BLaER1 (cell line): ENCODE measurements at regions not wholly inside any gene's neighbourhood (a gene's known extent, or its start where the extent isn't known, plus 50 kb on each side); places are given as distances from the start of the nearest gene placed in this dataset.
"Not testable (repeated sequence)": the region's sequence is repeated elsewhere in the genome, so short reads cannot be mapped to it uniquely, and the experiment has no call there.

Source experiments
- H3K27ac ChIP-seq: shearing (Covaris generic); formaldehyde crosslinking; 2 replicates; pipeline ENCODE4 v1.8.1; 2022
- H3K27me3 ChIP-seq: shearing (Covaris generic); formaldehyde crosslinking; 2 replicates; pipeline ENCODE4 v1.8.1; 2022
- H3K36me3 ChIP-seq: shearing (Covaris generic); formaldehyde crosslinking; 2 replicates; pipeline ENCODE4 v1.8.1; 2022
- H3K4me1 ChIP-seq: shearing (Covaris generic); formaldehyde crosslinking; 2 replicates; pipeline ENCODE4 v1.8.1; 2022
- H3K4me2 ChIP-seq: shearing (Covaris generic); formaldehyde crosslinking; 2 replicates; pipeline ENCODE4 v1.8.1; 2022
- H3K4me3 ChIP-seq: shearing (Covaris generic); formaldehyde crosslinking; 2 replicates; pipeline ENCODE4 v1.8.1; 2022
- H3K9ac ChIP-seq: shearing (Covaris generic); formaldehyde crosslinking; 2 replicates; pipeline ENCODE4 v1.8.1; 2022
- H3K9me3 ChIP-seq: shearing (Covaris generic); formaldehyde crosslinking; 2 replicates; pipeline ENCODE4 v1.8.1; 2022
- H4K20me1 ChIP-seq: shearing (Covaris generic); formaldehyde crosslinking; 2 replicates; pipeline ENCODE4 v1.8.1; 2022
- Cebpa-rat ChIP-seq: shearing (Covaris generic); IDR thresholded peaks from 2 replicates; pipeline ENCODE4 v1.8.1; 2022

GRCh38 chr7:125247514-125248098, 318.0 kb upstream of the POT1 start:
- no peak overlapping the region for H3K4me2 ChIP-seq
- H3K9ac ChIP-seq, result no peak overlapping the region
- H3K27ac ChIP-seq, result no peak overlapping the region
- TF ChIP-seq Cebpa-rat, result no peak
- H3K27me3 ChIP-seq, result no peaks in the 10 kb centered on the region
- H3K9me3 ChIP-seq, result no peaks in the 10 kb centered on the region
- no peaks in the 10 kb centered on the region for H3K36me3 ChIP-seq
- no peaks in the 10 kb centered on the region for H3K4me1 ChIP-seq
- H4K20me1 ChIP-seq, result no peaks in the 10 kb centered on the region
- no peak overlapping the region for H3K4me3 ChIP-seq

DNA sequence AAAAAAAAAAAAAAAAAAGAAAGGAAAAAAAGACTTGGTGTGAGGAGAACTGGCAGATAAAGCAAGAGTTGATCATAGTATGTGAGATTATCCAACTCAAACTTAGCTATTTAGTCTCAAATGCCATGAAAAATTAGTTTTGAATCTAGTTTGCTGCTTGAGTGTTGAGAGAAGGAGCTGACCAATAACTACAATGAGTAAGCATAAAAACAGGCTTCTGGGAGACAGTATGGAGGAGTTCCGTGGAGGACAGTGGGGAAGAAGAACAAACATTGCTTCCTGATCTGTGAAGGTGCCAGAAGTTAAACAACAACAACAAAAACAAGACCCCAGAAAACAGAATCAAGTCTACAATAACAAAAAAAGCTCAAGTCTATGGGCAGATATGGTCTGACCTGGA, 317.1 kb upstream of the POT1 start:
- H3K4me1 ChIP-seq, result no peaks in the 10 kb centered on the region
- TF ChIP-seq Cebpa-rat, result no peak
- no peak overlapping the region for H3K9ac ChIP-seq
- no peak overlapping the region for H3K27ac ChIP-seq
- no peaks in the 10 kb centered on the region for H3K9me3 ChIP-seq
- no peak overlapping the region for H3K4me3 ChIP-seq
- no peak overlapping the region for H3K4me2 ChIP-seq
- no peaks in the 10 kb centered on the region for H3K36me3 ChIP-seq
- H3K27me3 ChIP-seq, result no peaks in the 10 kb centered on the region
- no peaks in the 10 kb centered on the region for H4K20me1 ChIP-seq

- no peak overlapping the region for H3K27ac ChIP-seq
- no peaks in the 10 kb centered on the region for H3K36me3 ChIP-seq
- H3K9ac ChIP-seq, result no peak overlapping the region
- no peaks in the 10 kb centered on the region for H3K27me3 ChIP-seq
- no peaks in the 10 kb centered on the region for H4K20me1 ChIP-seq
- TF ChIP-seq Cebpa-rat, result no peak
- no peak overlapping the region for H3K4me2 ChIP-seq
- H3K4me1 ChIP-seq, result no peaks in the 10 kb centered on the region
- H3K4me3 ChIP-seq, result no peak overlapping the region
- no peaks in the 10 kb centered on the region for H3K9me3 ChIP-seq
Observed at GRCh38 chr7:125241548-125241947, 311.9 kb upstream of the POT1 start.

GRCh38 chr7:125222596-125222995, 293.0 kb upstream of the POT1 start:
- Histone ChIP-seq H3K27ac (no peak overlapping the region), H3K4me1 (no peaks in the 10 kb centered on the region)
- no peak for TF ChIP-seq Cebpa-rat

DNA sequence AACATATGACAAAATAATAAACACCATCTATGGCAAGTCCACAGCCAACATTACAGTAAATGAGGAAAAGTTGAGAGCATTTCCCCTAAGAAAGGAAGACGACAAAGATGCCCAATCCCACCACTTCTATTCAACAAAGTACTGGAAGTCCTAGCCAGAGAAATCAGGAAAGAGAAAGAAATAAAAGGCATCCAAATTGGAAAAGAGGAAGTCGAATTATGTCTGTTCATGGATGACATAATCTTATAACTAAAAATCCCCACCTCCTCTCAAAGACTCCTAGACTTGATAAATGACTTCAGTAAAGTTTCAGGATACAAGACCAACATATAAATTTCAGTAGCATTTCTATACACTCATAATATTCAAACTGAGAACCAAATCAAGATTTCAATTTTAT, 288.5 kb upstream of the POT1 start:
- H3K27me3 ChIP-seq, result no peaks in the 10 kb centered on the region
- H4K20me1 ChIP-seq, result no peaks in the 10 kb centered on the region
- H3K9ac ChIP-seq, result no peak overlapping the region
- no peaks in the 10 kb centered on the region for H3K4me1 ChIP-seq
- no peak overlapping the region for H3K4me2 ChIP-seq
- no peak overlapping the region for H3K27ac ChIP-seq
- H3K4me3 ChIP-seq, result no peak overlapping the region
- no peaks in the 10 kb centered on the region for H3K9me3 ChIP-seq
- H3K36me3 ChIP-seq, result no peaks in the 10 kb centered on the region
- no peak for TF ChIP-seq Cebpa-rat

More at GRCh38 chr7:125222596-125222995, 293.0 kb upstream of the POT1 start:
- Histone ChIP-seq H3K4me2 (no peak overlapping the region), H3K27me3 (no peaks in the 10 kb centered on the region), H4K20me1 (no peaks in the 10 kb centered on the region), H3K4me3 (no peak overlapping the region), H3K36me3 (no peaks in the 10 kb centered on the region), H3K9me3 (no peaks in the 10 kb centered on the region), H3K9ac (no peak overlapping the region)

DNA sequence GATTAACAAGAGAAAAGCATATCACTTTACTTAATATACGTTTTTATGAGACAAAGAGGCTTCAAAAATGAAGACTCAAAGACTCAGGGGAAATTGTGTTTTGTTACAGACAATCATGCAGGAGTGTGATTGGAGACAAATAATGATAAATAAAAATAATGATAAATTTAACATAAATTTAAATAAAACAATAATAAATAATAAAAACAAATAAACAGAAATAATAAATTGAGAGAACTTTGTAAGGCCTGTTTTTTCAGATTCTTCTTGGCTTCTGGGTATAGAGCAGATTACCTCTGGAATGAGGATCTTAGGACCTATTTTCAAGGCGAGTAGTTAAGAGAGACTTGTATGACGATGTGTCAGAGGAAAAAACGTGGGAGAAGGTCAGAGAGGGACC, 271.4 kb upstream of the POT1 start:
- no peaks in the 10 kb centered on the region for H3K9me3 ChIP-seq
- H3K4me3 ChIP-seq, result no peak overlapping the region
- H3K27ac ChIP-seq, result no peak overlapping the region
- no peaks in the 10 kb centered on the region for H4K20me1 ChIP-seq
- TF ChIP-seq Cebpa-rat, result no peak
- H3K4me1 ChIP-seq, result no peaks in the 10 kb centered on the region
- H3K27me3 ChIP-seq, result no peaks in the 10 kb centered on the region
- H3K4me2 ChIP-seq, result no peak overlapping the region
- no peak overlapping the region for H3K9ac ChIP-seq
- no peaks in the 10 kb centered on the region for H3K36me3 ChIP-seq

DNA sequence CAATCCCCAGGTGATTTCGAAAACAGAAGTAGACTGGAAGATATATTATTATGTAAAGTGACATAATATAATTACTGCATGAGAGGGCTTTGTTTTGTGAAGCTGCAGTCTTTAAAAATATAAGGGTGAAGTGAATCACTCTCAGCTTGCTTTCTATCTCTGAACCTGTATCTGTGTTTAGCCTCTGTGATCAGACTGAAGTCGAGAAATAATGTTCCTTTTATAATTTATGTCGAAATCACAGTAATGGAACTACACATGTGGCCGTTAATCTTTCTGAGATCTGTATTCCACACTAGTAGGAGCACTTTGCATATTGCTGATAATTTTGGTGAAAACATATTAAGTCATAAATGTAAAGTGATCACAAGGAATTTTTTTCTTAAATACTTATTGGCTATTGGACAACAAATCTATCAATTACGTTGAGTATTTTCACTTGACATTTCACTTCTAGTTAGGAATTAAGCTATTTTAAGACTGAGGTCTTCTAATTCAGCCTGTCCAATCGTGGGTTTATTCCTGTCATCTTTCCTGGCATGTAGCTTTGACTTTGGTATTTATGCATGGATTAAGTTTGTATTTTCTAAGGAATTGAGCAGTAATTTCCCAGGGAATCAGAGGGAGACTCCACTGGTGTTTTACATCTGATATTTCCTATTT, 268.2 kb upstream of the POT1 start:
- no peaks in the 10 kb centered on the region for H4K20me1 ChIP-seq
- no peak for TF ChIP-seq Cebpa-rat
- peaks cover 9% of the 10 kb centered on the region; the same call in 1 of the 2 replicates for H3K9me3 ChIP-seq
- H3K4me3 ChIP-seq, result no peak overlapping the region
- no peak overlapping the region for H3K27ac ChIP-seq
- H3K27me3 ChIP-seq, result no peaks in the 10 kb centered on the region
- no peaks in the 10 kb centered on the region for H3K36me3 ChIP-seq
- no peaks in the 10 kb centered on the region for H3K4me1 ChIP-seq
- no peak overlapping the region for H3K4me2 ChIP-seq
- no peak overlapping the region for H3K9ac ChIP-seq

DNA sequence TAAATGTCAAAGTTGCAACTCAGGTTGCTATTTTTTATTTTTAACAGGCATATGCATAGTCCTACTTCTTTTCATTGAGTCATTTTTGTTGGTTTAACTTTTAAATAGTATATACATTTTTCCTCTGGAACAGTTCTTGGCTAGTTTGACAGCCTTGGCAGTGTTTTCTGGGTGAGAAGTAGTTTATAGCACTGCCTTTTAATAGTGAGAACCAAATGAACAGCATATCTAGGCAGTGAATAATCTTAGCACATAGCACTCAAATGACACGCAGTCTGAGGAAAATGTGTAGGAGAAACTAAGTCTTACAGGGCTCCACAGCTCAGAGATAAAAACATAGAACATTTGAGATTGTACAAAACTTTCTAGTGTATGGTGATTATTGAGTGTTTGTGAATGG, 265.5 kb upstream of the POT1 start:
- Histone ChIP-seq H3K4me3 (no peak overlapping the region), H4K20me1 (no peaks in the 10 kb centered on the region), H3K4me1 (no peaks in the 10 kb centered on the region), H3K9ac (no peak overlapping the region), H3K36me3 (no peaks in the 10 kb centered on the region), H3K4me2 (no peak overlapping the region), H3K27me3 (no peaks in the 10 kb centered on the region), H3K27ac (no peak overlapping the region), H3K9me3 (peaks cover 14% of the 10 kb centered on the region)
- TF ChIP-seq Cebpa-rat, result no peak

GRCh38 chr7:125193263-125193662, 263.6 kb upstream of the POT1 start:
- Histone ChIP-seq H4K20me1 (no peaks in the 10 kb centered on the region), H3K4me1 (no peaks in the 10 kb centered on the region), H3K4me3 (no peak overlapping the region), H3K9ac (no peak overlapping the region), H3K36me3 (no peaks in the 10 kb centered on the region), H3K4me2 (no peak overlapping the region), H3K27ac (no peak overlapping the region), H3K27me3 (no peaks in the 10 kb centered on the region), H3K9me3 (peaks cover 14% of the 10 kb centered on the region)
- TF ChIP-seq Cebpa-rat, result no peak

DNA sequence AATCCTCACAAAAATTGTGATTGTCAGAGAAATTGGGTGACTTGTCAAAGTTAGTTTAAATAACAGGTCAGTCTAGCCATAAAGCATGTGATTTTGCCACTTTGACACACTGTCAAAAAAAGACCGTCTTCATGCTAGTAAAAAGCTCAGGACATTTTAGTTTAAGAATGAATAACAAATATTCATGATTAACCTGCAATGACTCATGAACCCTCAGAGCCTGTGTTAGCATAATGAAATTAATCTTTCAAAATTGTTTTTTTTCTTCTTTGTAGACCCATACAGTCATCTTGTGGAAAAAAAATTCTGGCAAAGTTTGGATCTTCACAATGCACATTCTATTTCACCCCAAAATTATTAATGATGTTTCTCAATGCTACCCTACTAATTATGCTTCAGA, 255.2 kb upstream of the POT1 start:
- no peak overlapping the region for H3K4me3 ChIP-seq
- H3K9ac ChIP-seq, result no peak overlapping the region

DNA sequence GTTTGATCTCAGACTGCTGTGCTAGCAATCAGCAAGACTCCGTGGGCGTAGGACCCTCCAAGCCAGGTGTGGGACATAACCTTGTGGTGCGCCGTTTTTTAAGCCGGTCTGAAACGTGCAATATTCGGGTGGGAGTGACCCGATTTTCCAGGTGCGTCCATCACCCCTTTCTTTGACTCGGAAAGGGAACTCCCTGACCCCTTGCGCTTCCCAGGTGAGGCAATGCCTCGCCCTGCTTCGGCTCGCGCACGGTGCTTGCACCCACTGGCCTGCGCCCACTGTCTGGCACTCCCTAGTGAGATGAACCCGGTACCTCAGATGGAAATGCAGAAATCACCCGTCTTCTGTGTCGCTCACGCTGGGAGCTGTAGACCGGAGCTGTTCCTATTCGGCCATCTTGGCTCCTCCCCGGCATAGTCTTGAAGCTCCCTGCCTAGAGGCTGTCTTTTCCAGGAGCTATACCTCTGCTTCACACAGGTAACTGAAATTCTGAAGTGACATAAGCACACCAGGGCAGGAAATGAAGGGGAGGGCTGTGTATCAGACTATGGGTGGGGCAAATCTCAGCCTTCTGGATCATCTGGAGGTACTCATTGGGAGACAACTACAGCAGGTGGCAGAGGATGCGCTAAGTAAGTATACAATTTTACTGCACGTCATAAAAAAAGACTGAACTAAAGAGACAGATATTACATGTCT, 252.1 kb upstream of the POT1 start:
- H4K20me1 ChIP-seq, H3K4me3 ChIP-seq, H3K4me1 ChIP-seq, H3K4me2 ChIP-seq, H3K27ac ChIP-seq, H3K27me3 ChIP-seq, H3K9ac ChIP-seq, H3K9me3 ChIP-seq, H3K36me3 ChIP-seq: not testable (repeated sequence)

More for the DNA sequence above, 255.2 kb upstream of the POT1 start:
- Histone ChIP-seq H3K9me3 (no peaks in the 10 kb centered on the region), H3K27me3 (no peaks in the 10 kb centered on the region), H3K4me1 (no peaks in the 10 kb centered on the region), H3K4me2 (no peak overlapping the region), H3K36me3 (no peaks in the 10 kb centered on the region), H4K20me1 (no peaks in the 10 kb centered on the region), H3K27ac (no peak overlapping the region)
- no peak for TF ChIP-seq Cebpa-rat
